Testis (tissue), 2 donors: ENCODE measurements at regions not wholly inside any gene's neighbourhood (a gene's known extent, or its start where the extent isn't known, plus 50 kb on each side); places are given as distances from the start of the nearest gene placed in this dataset.

Experiments
- DNase-seq: peaks from one replicate; pipeline ENCODE4 v3.0.0-alpha.2; 2019
- H3K27ac ChIP-seq, 2 donors: fragments of 200-600 bp; sonication (generic); one replicate each; pipeline ENCODE4 v1.5.1; 2019
- H3K27me3 ChIP-seq: fragments of 200-600 bp; sonication (generic); one replicate; pipeline ENCODE4 v1.5.1; 2019
- H3K36me3 ChIP-seq: fragments of 200-600 bp; sonication (generic); one replicate; pipeline ENCODE4 v1.5.1; 2017; ENCODE audit warnings: low read depth; ENCODE audit errors: missing control alignments
- H3K4me1 ChIP-seq: fragments of 200-600 bp; sonication (generic); one replicate; pipeline ENCODE4 v1.5.1; 2019
- H3K4me3 ChIP-seq, 2 donors: fragments of 200-600 bp; sonication (generic); one replicate each; pipeline ENCODE4 v1.5.1; 2017 to 2019
- H3K9me3 ChIP-seq: fragments of 200-600 bp; sonication (generic); one replicate; pipeline ENCODE4 v1.5.1; 2017
- POLR2A ChIP-seq: fragments of 450-650 bp; IDR thresholded peaks from one replicate; pipeline ENCODE4 v1.6.1; 2017; ENCODE audit warnings: antibody characterized with exemption, mild to moderate bottlenecking, moderate library complexity
- WGBS, 2 donors: methylation state at CpG; one replicate each; pipeline ENCODE4 v1.1.5; 2018; 5-methylcytosine and 5-hydroxymethylcytosine counted together
- intact Hi-C: fragments of 100-400 bp; cut with DNase I; formaldehyde crosslinking; loops from one replicate; pipeline ENCODE4 v1.15.1; 2023; ENCODE audit warnings: low total_unique reads
- TF ChIP-seq, protein P1 (sequence below), 3 experiments: fragments of 450-650 bp in 2 of 3; fragments of 200-600 bp in 1 of 3; sonication (generic) in 1 of 3; IDR thresholded peaks; one replicate each; pipeline ENCODE4 v1.5.1; 2016 to 2019; ENCODE audit warnings: antibody characterized with exemption in 3 of 3, mild to moderate bottlenecking in 2 of 3, moderate library complexity in 1 of 3

DNA sequence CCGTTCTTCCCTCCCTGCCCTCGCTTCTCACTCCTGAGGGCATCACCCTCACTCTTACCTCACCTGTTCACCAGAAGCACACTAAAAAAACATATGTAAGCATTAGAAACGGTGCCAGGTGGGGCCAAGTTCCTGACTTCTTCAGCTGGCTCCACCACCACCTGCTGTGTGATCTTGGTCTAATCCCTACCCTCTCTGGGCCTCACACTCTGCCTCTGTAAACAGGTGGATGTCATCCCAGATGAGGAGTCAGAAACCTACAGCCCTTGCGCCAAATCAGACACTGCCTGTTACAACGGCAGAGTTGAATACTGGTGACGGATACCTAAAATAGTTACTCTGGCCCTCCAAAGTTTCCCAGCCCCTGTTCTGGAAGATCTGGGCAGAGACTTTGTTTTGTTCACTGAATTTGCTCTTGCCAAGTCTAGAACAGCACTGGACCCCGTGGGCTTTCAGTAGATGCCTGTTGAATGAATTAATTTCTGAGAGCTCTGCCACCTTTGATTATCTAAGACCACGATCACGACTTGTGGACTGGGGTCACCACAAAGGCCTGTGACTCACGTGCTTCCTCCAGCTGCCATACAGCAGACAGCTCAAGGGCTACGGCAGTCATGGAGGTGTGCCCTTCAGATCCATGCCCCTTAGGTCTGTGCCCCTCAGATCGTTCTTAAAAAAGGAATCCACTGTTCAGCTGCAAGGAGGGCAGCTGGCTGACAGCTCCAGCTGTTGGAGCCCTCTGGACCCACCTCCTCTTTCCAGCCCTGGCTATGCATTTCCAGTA lies 71.9 kb downstream of the GSC start:
- no peaks in the 10 kb centered on the region for H3K9me3 ChIP-seq
- H3K27me3 ChIP-seq = no peaks in the 10 kb centered on the region
- no peak overlapping the region for H3K27ac ChIP-seq
- no peaks in the 10 kb centered on the region for H3K36me3 ChIP-seq
- no peak for TF ChIP-seq POLR2A
- TF ChIP-seq, protein P1, sequence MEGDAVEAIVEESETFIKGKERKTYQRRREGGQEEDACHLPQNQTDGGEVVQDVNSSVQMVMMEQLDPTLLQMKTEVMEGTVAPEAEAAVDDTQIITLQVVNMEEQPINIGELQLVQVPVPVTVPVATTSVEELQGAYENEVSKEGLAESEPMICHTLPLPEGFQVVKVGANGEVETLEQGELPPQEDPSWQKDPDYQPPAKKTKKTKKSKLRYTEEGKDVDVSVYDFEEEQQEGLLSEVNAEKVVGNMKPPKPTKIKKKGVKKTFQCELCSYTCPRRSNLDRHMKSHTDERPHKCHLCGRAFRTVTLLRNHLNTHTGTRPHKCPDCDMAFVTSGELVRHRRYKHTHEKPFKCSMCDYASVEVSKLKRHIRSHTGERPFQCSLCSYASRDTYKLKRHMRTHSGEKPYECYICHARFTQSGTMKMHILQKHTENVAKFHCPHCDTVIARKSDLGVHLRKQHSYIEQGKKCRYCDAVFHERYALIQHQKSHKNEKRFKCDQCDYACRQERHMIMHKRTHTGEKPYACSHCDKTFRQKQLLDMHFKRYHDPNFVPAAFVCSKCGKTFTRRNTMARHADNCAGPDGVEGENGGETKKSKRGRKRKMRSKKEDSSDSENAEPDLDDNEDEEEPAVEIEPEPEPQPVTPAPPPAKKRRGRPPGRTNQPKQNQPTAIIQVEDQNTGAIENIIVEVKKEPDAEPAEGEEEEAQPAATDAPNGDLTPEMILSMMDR (IDR thresholded peaks at IDR 0.05) = no peak
- intact Hi-C loops = no loop called here
- DNase-seq = no peak
- WGBS, 2 donors = 85 to 88% methylated on average over 12 of the region's 12 CpGs
- H3K4me3 ChIP-seq = no peak overlapping the region
- no peaks in the 10 kb centered on the region for H3K4me1 ChIP-seq

DNA sequence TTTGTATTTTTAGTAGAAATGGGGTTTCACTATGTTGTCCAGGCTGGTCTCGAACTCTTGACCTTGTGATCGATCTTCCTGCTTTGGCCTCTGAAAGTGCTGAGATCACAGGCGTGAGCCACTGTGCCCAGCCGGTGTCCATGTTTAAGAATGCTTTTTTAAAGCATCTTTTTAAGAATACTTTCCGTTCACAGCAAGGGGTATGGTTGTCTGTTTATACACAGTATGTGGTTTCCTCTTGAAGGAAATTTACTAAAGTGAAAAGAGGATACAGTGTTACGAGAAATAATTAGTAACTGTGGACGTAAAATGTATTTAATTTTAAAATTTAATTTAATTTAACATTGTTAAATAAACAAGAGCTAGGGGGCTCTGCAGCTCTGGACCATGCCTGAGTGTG lies 73.4 kb downstream of the GSC start:
- TF ChIP-seq, protein P1 (IDR thresholded peaks at IDR 0.05) = no peak
- TF ChIP-seq POLR2A = no peak
- no peak for DNase-seq
- no peaks in the 10 kb centered on the region for H3K9me3 ChIP-seq
- H3K36me3 ChIP-seq = no peaks in the 10 kb centered on the region
- no peak overlapping the region for H3K27ac ChIP-seq
- no peak overlapping the region for H3K4me3 ChIP-seq
- intact Hi-C loops = no loop called here
- WGBS, 2 donors = 90 to 97% methylated on average over 7 of the region's 7 CpGs
- no peaks in the 10 kb centered on the region for H3K27me3 ChIP-seq
- no peaks in the 10 kb centered on the region for H3K4me1 ChIP-seq

DNA sequence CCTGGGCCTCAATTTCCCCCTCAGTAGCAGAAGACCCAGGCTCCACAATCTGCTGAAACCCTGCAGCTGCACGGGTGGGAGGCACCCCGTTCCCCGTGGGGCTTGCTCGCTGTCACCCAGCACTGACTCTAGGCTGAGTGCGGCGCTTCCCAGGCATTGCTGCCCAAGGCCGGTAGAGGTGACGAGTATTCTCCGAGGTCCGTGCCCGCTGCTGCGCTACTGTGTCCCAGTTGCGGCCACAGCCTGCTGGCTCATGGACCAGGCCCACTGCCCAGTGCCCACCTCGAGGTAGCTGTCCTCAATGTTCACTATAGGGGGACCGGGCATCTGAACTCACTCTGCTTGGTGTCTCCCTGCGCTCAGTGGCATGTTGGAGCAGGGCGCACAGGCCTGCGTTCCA lies 74.7 kb downstream of the GSC start:
- Histone ChIP-seq H3K9me3 (no peaks in the 10 kb centered on the region), H3K27ac (no peak overlapping the region), H3K4me3 (no peak overlapping the region), H3K36me3 (no peaks in the 10 kb centered on the region), H3K27me3 (no peaks in the 10 kb centered on the region), H3K4me1 (no peaks in the 10 kb centered on the region)
- intact Hi-C loops = no loop called here
- WGBS, 2 donors = 90 to 95% methylated on average over 11 to 18 of the region's 18 CpGs
- no peak for TF ChIP-seq POLR2A
- TF ChIP-seq, protein P1 (IDR thresholded peaks at IDR 0.05) = no peak
- DNase-seq = no peak

DNA sequence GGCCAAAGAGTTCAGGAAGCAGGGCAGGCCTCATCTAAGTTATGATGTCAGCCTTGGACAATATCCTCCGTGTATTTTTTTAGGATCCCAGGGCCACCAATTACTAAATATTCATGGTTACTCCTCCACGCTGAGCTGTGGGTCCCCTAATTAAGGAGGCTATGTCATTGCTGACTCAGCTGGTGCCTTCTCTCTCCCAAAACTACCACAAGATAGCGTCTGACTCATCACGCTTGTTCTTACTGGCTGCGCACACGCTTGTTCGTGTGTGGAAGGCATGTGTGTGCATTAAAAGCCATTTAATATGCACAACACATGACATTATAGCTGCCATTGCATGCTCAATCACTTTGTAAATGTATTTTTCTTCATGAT lies 78.3 kb downstream of the GSC start:
- intact Hi-C loops = no loop called here
- Histone ChIP-seq H3K27me3 (no peaks in the 10 kb centered on the region), H3K4me1 (no peaks in the 10 kb centered on the region), H3K27ac (no peak overlapping the region), H3K4me3 (no peak overlapping the region), H3K36me3 (no peaks in the 10 kb centered on the region), H3K9me3 (no peaks in the 10 kb centered on the region)
- DNase-seq = no peak
- no peak for TF ChIP-seq POLR2A
- TF ChIP-seq, protein P1 (IDR thresholded peaks at IDR 0.05) = no peak
- 83 to 85% methylated on average over 7 of the region's 7 CpGs for WGBS, 2 donors
